ENCODE measurements at regions not wholly inside any gene's neighbourhood (a gene's known extent, or its start where the extent isn't known, plus 50 kb on each side); places are given as distances from the start of the nearest gene placed in this dataset.

DNA sequence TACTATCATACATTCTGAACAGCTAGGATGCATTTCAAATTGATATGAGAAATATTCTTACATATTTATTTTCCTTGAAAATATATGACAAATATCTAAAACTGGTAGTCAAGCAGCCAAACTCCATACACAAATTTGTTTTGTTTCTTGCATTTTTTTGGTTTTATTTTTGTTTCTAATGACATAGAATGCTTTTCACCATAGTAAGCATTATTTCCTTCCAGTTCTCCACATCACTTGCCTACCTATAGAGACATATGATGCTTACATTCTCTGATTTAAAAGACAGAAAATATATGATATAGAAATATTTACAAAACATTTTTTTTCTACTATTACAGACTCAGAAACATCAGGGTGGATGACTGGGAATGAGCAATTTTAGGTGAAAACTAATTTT is 726.4 kb upstream of the ADGRL4 start:
- TF ChIP-seq CTCF (IDR thresholded peaks at IDR 0.05) = no peak
- TF ChIP-seq POLR2A (IDR thresholded peaks at IDR 0.05) = no peak

Measured in breast epithelium (tissue), 3 donors.